ENCODE measurements at regions not wholly inside any gene's neighbourhood (a gene's known extent, or its start where the extent isn't known, plus 50 kb on each side); places are given as distances from the start of the nearest gene placed in this dataset.

- DNase-seq (ENCODE audit: low read depth in 3 of 3) = no peak
These were observed 117.0 kb downstream of the GAS1 start for GRCh38 chr9:86830356-86830755.

- no peak for DNase-seq (ENCODE audit: low read depth in 3 of 3)
These were observed 117.7 kb downstream of the GAS1 start for GRCh38 chr9:86829496-86830046.

- DNase-seq (ENCODE audit: low read depth in 3 of 3) = no peak
These were observed 118.7 kb downstream of the GAS1 start for GRCh38 chr9:86828631-86829030.

- no peak for DNase-seq (ENCODE audit: low read depth in 3 of 3)
These were observed 119.4 kb downstream of the GAS1 start for GRCh38 chr9:86827893-86828292.

GRCh38 chr9:86825299-86825698 lies 122.0 kb downstream of the GAS1 start:
- no peak for DNase-seq (ENCODE audit: low read depth in 3 of 3)

GRCh38 chr9:86822006-86822801 lies 125.1 kb downstream of the GAS1 start:
- no peak for DNase-seq (ENCODE audit: low read depth in 3 of 3)

GRCh38 chr9:86821006-86821845 lies 126.1 kb downstream of the GAS1 start:
- no peak for DNase-seq (ENCODE audit: low read depth in 3 of 3)

- no peak for DNase-seq (ENCODE audit: low read depth in 3 of 3)
These were observed 127.8 kb downstream of the GAS1 start for GRCh38 chr9:86819552-86819951.

- no peak for DNase-seq (ENCODE audit: low read depth in 3 of 3)
These were observed 128.7 kb downstream of the GAS1 start for GRCh38 chr9:86818636-86819035.

- no peak for DNase-seq (ENCODE audit: low read depth in 3 of 3)
These were observed 130.4 kb downstream of the GAS1 start for GRCh38 chr9:86816868-86817267.

- DNase-seq (ENCODE audit: low read depth in 3 of 3) = no peak
These were observed 130.9 kb downstream of the GAS1 start for GRCh38 chr9:86816366-86816765.

- DNase-seq (ENCODE audit: low read depth in 3 of 3) = no peak
These were observed 134.7 kb downstream of the GAS1 start for GRCh38 chr9:86812616-86813015.

GRCh38 chr9:86809759-86810367 lies 137.4 kb downstream of the GAS1 start:
- DNase-seq (ENCODE audit: low read depth in 3 of 3) = no peak

GRCh38 chr9:86809151-86809550 lies 138.2 kb downstream of the GAS1 start:
- no peak for DNase-seq (ENCODE audit: low read depth in 3 of 3)

GRCh38 chr9:86807367-86807976 lies 139.8 kb downstream of the GAS1 start:
- DNase-seq (ENCODE audit: low read depth in 3 of 3) = no peak

- no peak for DNase-seq (ENCODE audit: low read depth in 3 of 3)
These were observed 143.3 kb downstream of the GAS1 start for GRCh38 chr9:86804011-86804410.

- DNase-seq (ENCODE audit: low read depth in 3 of 3) = no peak
These were observed 144.2 kb downstream of the GAS1 start for GRCh38 chr9:86802900-86803673.

GRCh38 chr9:86801246-86801645 lies 146.1 kb downstream of the GAS1 start:
- no peak for DNase-seq (ENCODE audit: low read depth in 3 of 3)

- DNase-seq (ENCODE audit: low read depth in 3 of 3) = no peak
These were observed 146.6 kb downstream of the GAS1 start for GRCh38 chr9:86800681-86801080.

- no peak for DNase-seq (ENCODE audit: low read depth in 3 of 3)
These were observed 148.3 kb downstream of the GAS1 start for GRCh38 chr9:86798966-86799365.

- no peak for DNase-seq (ENCODE audit: low read depth in 3 of 3)
These were observed 150.6 kb downstream of the GAS1 start for GRCh38 chr9:86796666-86797065.
